ENCODE measurements at regions not wholly inside any gene's neighbourhood (a gene's known extent, or its start where the extent isn't known, plus 50 kb on each side); places are given as distances from the start of the nearest gene placed in this dataset.
"Not testable (repeated sequence)": the region's sequence is repeated elsewhere in the genome, so short reads cannot be mapped to it uniquely, and the experiment has no call there.

GRCh38 chr5:116880150-116880549 lies 305.5 kb upstream of the SEMA6A start:
- H3K36me3 Mint-ChIP-seq = peaks cover 5% of the 10 kb centered on the region
- no peak overlapping the region for H3K4me3 Mint-ChIP-seq
- peaks cover 9% of the 10 kb centered on the region for H3K9me3 Mint-ChIP-seq

GRCh38 chr5:116876240-116876840 lies 301.7 kb upstream of the SEMA6A start:
- Mint-ChIP-seq H3K4me3 (no peak overlapping the region), H3K9me3 (peaks cover 6% of the 10 kb centered on the region), H3K27ac (no peak overlapping the region), H3K36me3 (peaks cover 5% of the 10 kb centered on the region), H3K4me1 (ENCODE audit: low read depth in 2 of 2) (no peaks in the 10 kb centered on the region), H3K27me3 (no peaks in the 10 kb centered on the region)
- DNase-seq (ENCODE audit: low spot score) (no peak), ATAC-seq (no peak)

More at GRCh38 chr5:116880150-116880549, 305.5 kb upstream of the SEMA6A start:
- Mint-ChIP-seq H3K27ac (no peak overlapping the region), H3K4me1 (ENCODE audit: low read depth in 2 of 2) (no peaks in the 10 kb centered on the region), H3K27me3 (no peaks in the 10 kb centered on the region)
- no peak for ATAC-seq
- DNase-seq (ENCODE audit: low spot score) = no peak

- ATAC-seq (no peak), DNase-seq (ENCODE audit: low spot score) (no peak)
- H3K27me3 Mint-ChIP-seq = no peaks in the 10 kb centered on the region
- H3K9me3 Mint-ChIP-seq = peaks cover 13% of the 10 kb centered on the region
- no peak overlapping the region for H3K27ac Mint-ChIP-seq
- H3K36me3 Mint-ChIP-seq = peaks cover 5% of the 10 kb centered on the region
- H3K4me1 Mint-ChIP-seq (ENCODE audit: low read depth in 2 of 2) = no peaks in the 10 kb centered on the region
- H3K4me3 Mint-ChIP-seq = no peak overlapping the region
These were observed 298.4 kb upstream of the SEMA6A start for GRCh38 chr5:116872986-116873385.

- Mint-ChIP-seq H3K27me3 (no peaks in the 10 kb centered on the region), H3K4me3 (no peak overlapping the region), H3K27ac (no peak overlapping the region), H3K4me1 (ENCODE audit: low read depth in 2 of 2) (no peaks in the 10 kb centered on the region), H3K36me3 (peaks cover 5% of the 10 kb centered on the region), H3K9me3 (peaks cover 13% of the 10 kb centered on the region)
- DNase-seq (ENCODE audit: low spot score) (no peak), ATAC-seq (no peak)
These were observed 297.9 kb upstream of the SEMA6A start for GRCh38 chr5:116872486-116872885.

GRCh38 chr5:116867825-116868224 lies 293.2 kb upstream of the SEMA6A start:
- H3K27ac Mint-ChIP-seq; H3K4me1 Mint-ChIP-seq (ENCODE audit: low read depth in 2 of 2); H3K27me3 Mint-ChIP-seq; ATAC-seq; H3K36me3 Mint-ChIP-seq; H3K4me3 Mint-ChIP-seq; DNase-seq (ENCODE audit: low spot score): not testable (repeated sequence)
- H3K9me3 Mint-ChIP-seq = peaks cover 18% of the 10 kb centered on the region

GRCh38 chr5:116865651-116866050 lies 291.0 kb upstream of the SEMA6A start:
- peaks cover 23% of the 10 kb centered on the region for H3K9me3 Mint-ChIP-seq
- H3K36me3 Mint-ChIP-seq = no peaks in the 10 kb centered on the region
- ATAC-seq (no peak), DNase-seq (ENCODE audit: low spot score) (no peak)
- no peaks in the 10 kb centered on the region for H3K27me3 Mint-ChIP-seq
- H3K4me3 Mint-ChIP-seq = no peak overlapping the region
- no peaks in the 10 kb centered on the region for H3K4me1 Mint-ChIP-seq (ENCODE audit: low read depth in 2 of 2)
- H3K27ac Mint-ChIP-seq = no peak overlapping the region

- Mint-ChIP-seq H3K4me3 (no peak overlapping the region), H3K36me3 (no peaks in the 10 kb centered on the region), H3K27me3 (no peaks in the 10 kb centered on the region), H3K9me3 (peaks cover 20% of the 10 kb centered on the region), H3K4me1 (ENCODE audit: low read depth in 2 of 2) (no peaks in the 10 kb centered on the region), H3K27ac (no peak overlapping the region)
- no peak for DNase-seq (ENCODE audit: low spot score)
- ATAC-seq = no peak
These were observed 290.2 kb upstream of the SEMA6A start for GRCh38 chr5:116864838-116865190.

- Mint-ChIP-seq H3K4me1 (ENCODE audit: low read depth in 2 of 2) (no peaks in the 10 kb centered on the region), H3K27ac (no peak overlapping the region), H3K4me3 (no peak overlapping the region), H3K36me3 (no peaks in the 10 kb centered on the region), H3K27me3 (no peaks in the 10 kb centered on the region), H3K9me3 (peaks cover 20% of the 10 kb centered on the region)
- no peak for DNase-seq (ENCODE audit: low spot score)
- ATAC-seq = no peak
These were observed 289.7 kb upstream of the SEMA6A start for GRCh38 chr5:116864157-116864837.

GRCh38 chr5:116862632-116863455 lies 288.2 kb upstream of the SEMA6A start:
- no peak for DNase-seq (ENCODE audit: low spot score)
- no peak for ATAC-seq
- H3K4me3 Mint-ChIP-seq = no peak overlapping the region
- H3K36me3 Mint-ChIP-seq = no peaks in the 10 kb centered on the region
- no peaks in the 10 kb centered on the region for H3K27me3 Mint-ChIP-seq
- H3K4me1 Mint-ChIP-seq (ENCODE audit: low read depth in 2 of 2) = no peaks in the 10 kb centered on the region
- H3K27ac Mint-ChIP-seq = no peak overlapping the region
- H3K9me3 Mint-ChIP-seq = peaks cover 19% of the 10 kb centered on the region

- Mint-ChIP-seq H3K4me1 (ENCODE audit: low read depth in 2 of 2) (no peaks in the 10 kb centered on the region), H3K36me3 (no peaks in the 10 kb centered on the region), H3K27me3 (no peaks in the 10 kb centered on the region), H3K4me3 (no peak overlapping the region), H3K27ac (no peak overlapping the region), H3K9me3 (peaks cover 16% of the 10 kb centered on the region)
- no peak for DNase-seq (ENCODE audit: low spot score)
- no peak for ATAC-seq
These were observed 287.0 kb upstream of the SEMA6A start for GRCh38 chr5:116861666-116862065.

GRCh38 chr5:116861097-116861496 lies 286.5 kb upstream of the SEMA6A start:
- no peak for DNase-seq (ENCODE audit: low spot score)
- H3K4me3 Mint-ChIP-seq = no peak overlapping the region
- H3K4me1 Mint-ChIP-seq (ENCODE audit: low read depth in 2 of 2) = no peaks in the 10 kb centered on the region
- H3K9me3 Mint-ChIP-seq = peaks cover 17% of the 10 kb centered on the region
- no peaks in the 10 kb centered on the region for H3K36me3 Mint-ChIP-seq
- no peak overlapping the region for H3K27ac Mint-ChIP-seq
- H3K27me3 Mint-ChIP-seq = no peaks in the 10 kb centered on the region
- ATAC-seq = no peak

GRCh38 chr5:116859666-116860320 lies 285.2 kb upstream of the SEMA6A start:
- Mint-ChIP-seq H3K4me1 (ENCODE audit: low read depth in 2 of 2) (no peaks in the 10 kb centered on the region), H3K9me3 (peaks cover 16% of the 10 kb centered on the region), H3K36me3 (no peaks in the 10 kb centered on the region), H3K27me3 (no peaks in the 10 kb centered on the region), H3K27ac (no peak overlapping the region), H3K4me3 (no peak overlapping the region)
- DNase-seq (ENCODE audit: low spot score) (no peak), ATAC-seq (no peak)

- no peak overlapping the region for H3K4me3 Mint-ChIP-seq
- no peaks in the 10 kb centered on the region for H3K36me3 Mint-ChIP-seq
- H3K27ac Mint-ChIP-seq = no peak overlapping the region
- DNase-seq (ENCODE audit: low spot score) = no peak
- H3K9me3 Mint-ChIP-seq = peaks cover 16% of the 10 kb centered on the region
- no peak for ATAC-seq
- no peaks in the 10 kb centered on the region for H3K4me1 Mint-ChIP-seq (ENCODE audit: low read depth in 2 of 2)
- H3K27me3 Mint-ChIP-seq = no peaks in the 10 kb centered on the region
These were observed 284.2 kb upstream of the SEMA6A start for GRCh38 chr5:116858705-116859333.
